H1 (cell line): ENCODE measurements at regions not wholly inside any gene's neighbourhood (a gene's known extent, or its start where the extent isn't known, plus 50 kb on each side); places are given as distances from the start of the nearest gene placed in this dataset.

Source experiments
- CTCF ChIA-PET: fragments of 300-600 bp; sonication (Branson Sonifier 250); formaldehyde crosslinking; loops from one replicate; lab custom pipeline; 2021; ENCODE audit not compliant: partially characterized antibody; lab: Charles Lee
- POLR2A ChIA-PET: fragments of 300-600 bp; sonication (Branson Sonifier 250); formaldehyde crosslinking; loops from one replicate; lab custom pipeline; 2021; ENCODE audit warnings: inconsistent platforms; ENCODE audit not compliant: partially characterized antibody; lab: Charles Lee
- DNase-seq, 2 experiments: peaks; one replicate each; pipeline versions ENCODE4 v3.0.0 to v3.0.0-alpha.2; 2010 to 2022; ENCODE audit warnings: low spot score in 2 of 2, low read depth in 1 of 2, mixed read lengths in 1 of 2
- FAIRE-seq: peaks from 2 replicates; lab custom pipeline; 2011; peaks lifted over from hg19 to GRCh38; lab: Jason Lieb, UNC
- H2AFZ ChIP-seq: 2 replicates; pipeline ENCODE4 v1.8.1; 2012; ENCODE audit warnings: low read length, inconsistent platforms
- H2AK5ac ChIP-seq: 2 replicates; pipeline ENCODE4 v1.6.1; 2013; ENCODE audit warnings: low read depth, low read length
- H2BK120ac ChIP-seq: replicated peaks from 2 replicates; pipeline ENCODE3; 2013; ENCODE audit warnings: low read depth, low read length, inconsistent platforms
- H2BK12ac ChIP-seq: 2 replicates; pipeline ENCODE4 v1.6.1; 2013; ENCODE audit warnings: low read depth, low read length
- H2BK15ac ChIP-seq: 2 replicates; pipeline ENCODE4 v1.6.1; 2013; ENCODE audit warnings: low read length
- H2BK20ac ChIP-seq: 2 replicates; pipeline ENCODE4 v1.6.1; 2013; ENCODE audit warnings: low read length
- H2BK5ac ChIP-seq: 2 replicates; pipeline ENCODE4 v1.6.1; 2013; ENCODE audit warnings: low read depth, low read length
- H3K14ac ChIP-seq: 2 replicates; pipeline ENCODE4 v1.6.1; 2013; ENCODE audit warnings: inconsistent platforms; ENCODE audit not compliant: insufficient read length
- H3K18ac ChIP-seq: 2 replicates; pipeline ENCODE4 v1.6.1; 2013; ENCODE audit warnings: low read length; ENCODE audit errors: extremely low read depth
- H3K23ac ChIP-seq: 2 replicates; pipeline ENCODE4 v1.6.1; 2013; ENCODE audit warnings: inconsistent platforms; ENCODE audit not compliant: insufficient read length
- H3K23me2 ChIP-seq: 2 replicates; pipeline ENCODE4 v1.6.1; 2013; ENCODE audit warnings: low read depth, low read length
- H3K27ac ChIP-seq: 2 replicates; pipeline ENCODE4 v1.6.1; 2011; ENCODE audit warnings: low read depth, low read length, inconsistent platforms
- H3K27me3 ChIP-seq, 4 experiments: replicated peaks in 1 of 4; 1 replicate in 1 of 4; 2 replicates in 3 of 4; pipeline versions ENCODE4 v1.6.1 to v1.8.1; 2011 to 2013; ENCODE audit warnings: low read length in 3 of 4, mild to moderate bottlenecking in 3 of 4, inconsistent platforms in 2 of 4, mixed read lengths in 2 of 4, moderate library complexity in 1 of 4; ENCODE audit not compliant: control insufficient read depth in 3 of 4, insufficient read depth in 3 of 4; ENCODE audit errors: extremely low read depth in 1 of 4
- H3K36me3 ChIP-seq, 4 experiments: 2 replicates each; pipeline versions ENCODE4 v1.6.1 to v1.8.1; 2011 to 2013; ENCODE audit warnings: mild to moderate bottlenecking in 4 of 4, low read length in 3 of 4, moderate library complexity in 2 of 4, control low read depth in 1 of 4, inconsistent platforms in 1 of 4; ENCODE audit not compliant: insufficient read depth in 4 of 4, control insufficient read depth in 2 of 4
- H3K4ac ChIP-seq: replicated peaks from 2 replicates; pipeline ENCODE3; 2013; ENCODE audit warnings: low read length, low read depth, mixed read lengths, inconsistent platforms; ENCODE audit not compliant: insufficient read length
- H3K4me1 ChIP-seq, 4 experiments: replicated peaks in 1 of 4; 1 replicate in 1 of 4; 2 replicates in 3 of 4; pipeline versions ENCODE4 v1.6.1 to v1.8.1; 2011 to 2013; ENCODE audit warnings: low read length in 3 of 4, inconsistent platforms in 2 of 4, mixed read lengths in 1 of 4; ENCODE audit not compliant: insufficient read depth in 4 of 4, control insufficient read depth in 3 of 4
- H3K4me2 ChIP-seq, 2 experiments: 2 replicates each; pipeline versions ENCODE4 v1.6.1 to v1.8.1; 2011 to 2013; ENCODE audit warnings: low read depth in 2 of 2, low read length in 2 of 2, control low read depth in 1 of 2, inconsistent platforms in 1 of 2, mild to moderate bottlenecking in 1 of 2; ENCODE audit not compliant: insufficient read depth in 1 of 2
- H3K4me3 ChIP-seq, 4 experiments: fragments of 200-600, 300-600 bp in 1 of 4; sonication (generic), shearing (Covaris generic), sonication (Bioruptor Twin) in 1 of 4; 2 replicates each; pipeline versions ENCODE4 v1.5.1 to v1.8.1; 2011 to 2016; ENCODE audit warnings: low read length in 4 of 4, low read depth in 3 of 4, control low read depth in 2 of 4, inconsistent platforms in 2 of 4, mild to moderate bottlenecking in 2 of 4, mixed read lengths in 1 of 4, moderate library complexity in 1 of 4; ENCODE audit not compliant: insufficient read depth in 2 of 4; ENCODE audit errors: extremely low read depth in 1 of 4
- H3K56ac ChIP-seq: replicated peaks from 2 replicates; pipeline ENCODE3; 2013; ENCODE audit warnings: low read depth, mild to moderate bottlenecking, mixed read lengths, low read length, inconsistent platforms; ENCODE audit not compliant: insufficient read length
- H3K79me1 ChIP-seq: 2 replicates; pipeline ENCODE4 v1.6.1; 2013; ENCODE audit warnings: low read depth, low read length, control low read depth
- H3K79me2 ChIP-seq, 2 experiments: 2 replicates each; pipeline versions ENCODE4 v1.6.1 to v1.8.1; 2012 to 2013; ENCODE audit warnings: low read length in 2 of 2, mild to moderate bottlenecking in 2 of 2, inconsistent platforms in 1 of 2; ENCODE audit not compliant: insufficient read depth in 2 of 2, control insufficient read depth in 1 of 2
- H3K9ac ChIP-seq, 4 experiments: replicated peaks in 1 of 4; 1 replicate in 1 of 4; 2 replicates in 3 of 4; pipeline versions ENCODE4 v1.6.1 to v1.8.1; 2011 to 2013; ENCODE audit warnings: low read depth in 3 of 4, low read length in 3 of 4, control low read depth in 2 of 4, mild to moderate bottlenecking in 2 of 4, moderate library complexity in 2 of 4, inconsistent platforms in 1 of 4; ENCODE audit errors: extremely low read depth in 1 of 4
- H3K9me3 ChIP-seq, 2 experiments: 2 replicates each; pipeline versions ENCODE4 v1.6.1 to v1.8.1; 2012 to 2013; ENCODE audit warnings: mild to moderate bottlenecking in 2 of 2, moderate library complexity in 2 of 2, control low read depth in 1 of 2, inconsistent platforms in 1 of 2, low read depth in 1 of 2, low read length in 1 of 2, mixed read lengths in 1 of 2; ENCODE audit not compliant: insufficient read depth in 2 of 2
- H4K20me1 ChIP-seq, 2 experiments: replicated peaks in 1 of 2; 2 replicates each; pipeline versions ENCODE3 to v1.8.1; 2011 to 2013; ENCODE audit warnings: inconsistent platforms in 2 of 2, low read length in 2 of 2, mild to moderate bottlenecking in 1 of 2; ENCODE audit not compliant: insufficient read depth in 2 of 2, control insufficient read depth in 1 of 2
- H4K5ac ChIP-seq: 2 replicates; pipeline ENCODE4 v1.6.1; 2013; ENCODE audit warnings: low read length, low read depth, mixed read lengths, inconsistent platforms; ENCODE audit not compliant: insufficient read length
- H4K8ac ChIP-seq: 2 replicates; pipeline ENCODE4 v1.8.0; 2013; ENCODE audit warnings: mild to moderate bottlenecking, moderate library complexity, low read length, inconsistent platforms; ENCODE audit not compliant: insufficient read depth; ENCODE audit errors: extremely low read depth
- H4K91ac ChIP-seq: replicated peaks from 2 replicates; pipeline ENCODE3; 2013; ENCODE audit warnings: low read length, mixed read lengths, inconsistent platforms; ENCODE audit not compliant: insufficient read length
- ASH2L ChIP-seq: fragments of 200-600, 300-600 bp; sonication (generic); IDR thresholded peaks from one replicate; pipeline ENCODE4 v1.7.1; 2017; ENCODE audit warnings: low read length
- CBX8 ChIP-seq: fragments of 300-800, 300-1000 bp; sonication (generic); IDR thresholded peaks from 2 replicates; pipeline ENCODE4 v1.7.1; 2016; ENCODE audit warnings: low read depth, low read length, borderline replicate concordance
- CEBPB ChIP-seq: IDR thresholded peaks from 2 replicates; pipeline ENCODE4 v1.6.1; 2012; ENCODE audit warnings: low read depth, low read length
- EZH2 ChIP-seq: fragments of 200-600 bp; sonication (generic); IDR thresholded peaks from 2 replicates; pipeline ENCODE4 v1.7.1; 2012; ENCODE audit warnings: low read depth, mild to moderate bottlenecking, moderate library complexity, low read length, inconsistent platforms; ENCODE audit not compliant: severe bottlenecking
- HDAC6 ChIP-seq: IDR thresholded peaks from one replicate; pipeline ENCODE4 v1.7.1; 2012; ENCODE audit warnings: low read depth, mild to moderate bottlenecking, inconsistent platforms, low read length, moderate library complexity
- NRF1 ChIP-seq: IDR thresholded peaks from 2 replicates; pipeline ENCODE4 v1.6.1; 2011; ENCODE audit warnings: mild to moderate bottlenecking, low read depth, low read length, improper control_type of control experiment
- POU5F1 ChIP-seq: IDR thresholded peaks from 2 replicates; pipeline ENCODE4 v1.6.1; 2011; ENCODE audit warnings: low read depth, mild to moderate bottlenecking, low read length, moderate library complexity
- SIX5 ChIP-seq: IDR thresholded peaks from 2 replicates; pipeline ENCODE4 v1.6.1; 2011; ENCODE audit warnings: mild to moderate bottlenecking, low read depth, low read length
- SP2 ChIP-seq: IDR thresholded peaks from 2 replicates; pipeline ENCODE4 v1.6.1; 2012; ENCODE audit warnings: mild to moderate bottlenecking, low read length, inconsistent platforms
- TAF1 ChIP-seq: IDR thresholded peaks from 2 replicates; pipeline ENCODE4 v1.6.1; 2011; ENCODE audit warnings: mild to moderate bottlenecking, low read depth, low read length
- WGBS, 2 experiments: shearing (Covaris generic) in 1 of 2; methylation state at CpG; one replicate each; pipeline versions ENCODE4 v1.1.6 to v1.1.7; 2013 to 2015; ENCODE audit warnings: low lambda C conversion rate in 2 of 2, mixed read lengths in 2 of 2, inconsistent platforms in 1 of 2, low coverage in 1 of 2, missing lambda C conversion rate in 1 of 2; ENCODE audit not compliant: insufficient replicate concordance in 2 of 2, insufficient coverage in 1 of 2, insufficient read length in 1 of 2; ENCODE audit errors: extremely low coverage in 1 of 2, missing lambda C conversion rate in 1 of 2; 5-methylcytosine and 5-hydroxymethylcytosine counted together

DNA sequence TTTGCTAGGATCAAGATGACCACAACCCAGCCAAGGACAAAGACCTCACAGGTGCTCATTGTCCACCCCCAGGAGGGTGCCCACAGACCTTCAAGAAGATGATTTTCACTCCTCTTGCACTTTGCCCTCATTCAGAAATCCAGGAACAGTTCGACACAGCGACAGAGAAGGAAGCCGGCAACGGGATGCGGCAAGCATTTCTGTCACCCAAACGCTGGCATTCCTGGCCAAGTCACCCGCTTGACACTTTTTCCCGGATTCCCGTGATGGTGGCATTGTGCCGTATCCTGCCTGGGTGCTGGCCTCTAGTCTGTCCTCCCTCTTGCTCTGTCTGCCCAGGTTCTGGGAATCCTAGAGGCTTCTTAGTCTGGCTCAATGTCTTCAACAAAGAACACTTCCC is 770.4 kb upstream of the ALG10B start:
- no peak for DNase-seq
- H2BK5ac ChIP-seq = no peak overlapping the region
- no peaks in the 10 kb centered on the region for H3K23me2 ChIP-seq
- no peaks in the 10 kb centered on the region for H4K20me1 ChIP-seq
- H3K9ac ChIP-seq = no peak overlapping the region
- no peak overlapping the region for H2AFZ ChIP-seq
- no peak for FAIRE-seq
- no peak overlapping the region for H2BK15ac ChIP-seq
- H2BK12ac ChIP-seq = no peak overlapping the region
- no peak overlapping the region for H3K4me2 ChIP-seq
- H3K9me3 ChIP-seq = peaks cover 45 to 96% of the 10 kb centered on the region in 2 experiments
- no peak overlapping the region for H3K4me3 ChIP-seq
- H3K27me3 ChIP-seq = no peaks in the 10 kb centered on the region
- no peak overlapping the region for H3K27ac ChIP-seq
- ChIA-PET POLR2A (no interaction called here), CTCF (no interaction called here)
- no peak overlapping the region for H2BK120ac ChIP-seq
- no peak overlapping the region for H3K23ac ChIP-seq
- no peak overlapping the region for H4K5ac ChIP-seq
- no peak overlapping the region for H3K18ac ChIP-seq
- H4K8ac ChIP-seq = no peak overlapping the region
- no peaks in the 10 kb centered on the region for H3K79me2 ChIP-seq
- no peak overlapping the region for H3K56ac ChIP-seq
- H3K36me3 ChIP-seq = no peaks in the 10 kb centered on the region
- H3K14ac ChIP-seq = no peak overlapping the region
- H4K91ac ChIP-seq = no peak overlapping the region
- no peak overlapping the region for H2BK20ac ChIP-seq
- no peak overlapping the region for H2AK5ac ChIP-seq
- no peak for TF ChIP-seq TAF1
- TF ChIP-seq HDAC6 = no peak
- no peak for TF ChIP-seq SIX5
- TF ChIP-seq CEBPB = no peak
- no peak for TF ChIP-seq NRF1
- no peak for TF ChIP-seq POU5F1
- TF ChIP-seq SP2 = no peak
- no peak for TF ChIP-seq CBX8
- TF ChIP-seq EZH2 = no peak
- no peak for TF ChIP-seq ASH2L
- WGBS, 2 experiments = 89% methylated on average over 6 of the region's 10 CpGs; no CpG with 5 or more reads in 1 of the 2 experiments
- H3K4ac ChIP-seq = no peak overlapping the region
- no peaks in the 10 kb centered on the region for H3K4me1 ChIP-seq
- no peaks in the 10 kb centered on the region for H3K79me1 ChIP-seq
